Upper lobe of left lung (tissue), 6 donors: ENCODE measurements at regions not wholly inside any gene's neighbourhood (a gene's known extent, or its start where the extent isn't known, plus 50 kb on each side); places are given as distances from the start of the nearest gene placed in this dataset.

Experiments
- ATAC-seq, 2 donors: fragments of 200-7000 bp; cut with Tn5 transposase; one replicate each; pipeline ENCODE4 v1.9.1; 2022; ENCODE audit warnings: mild to moderate bottlenecking in 2 of 2, moderate library complexity in 2 of 2; ENCODE audit not compliant: low FRiP score in 2 of 2
- DNase-seq, 2 donors: peaks; one replicate each; pipeline ENCODE4 v3.0.0-alpha.2; 2019 to 2020
- H3K27ac ChIP-seq, 4 donors: fragments of 200-600 bp; sonication (generic); one replicate each; pipeline ENCODE4 v1.5.1; 2016 to 2019
- H3K27me3 ChIP-seq, 4 donors: fragments of 200-600 bp; sonication (generic); one replicate each; pipeline ENCODE4 v1.5.1; 2017 to 2019
- H3K36me3 ChIP-seq, 4 donors: fragments of 200-600 bp; sonication (generic); one replicate each; pipeline ENCODE4 v1.5.1; 2016 to 2019
- H3K4me1 ChIP-seq, 4 donors: fragments of 200-600 bp; sonication (generic); one replicate each; pipeline ENCODE4 v1.5.1; 2018 to 2019
- H3K4me3 ChIP-seq, 4 donors: fragments of 200-600 bp; sonication (generic); one replicate each; pipeline ENCODE4 v1.5.1; 2017 to 2019; ENCODE audit warnings: mild to moderate bottlenecking in 2 of 4, moderate library complexity in 1 of 4
- H3K9me3 ChIP-seq, 4 donors: fragments of 200-600 bp; sonication (generic); one replicate each; pipeline ENCODE4 v1.5.1; 2018 to 2019
- CTCF ChIP-seq, 6 experiments: fragments of 450-650 bp in 4 of 6; fragments of 200-600 bp in 2 of 6; sonication (generic) in 2 of 6; IDR thresholded peaks; one replicate each; pipeline ENCODE4 v1.5.1; 2016 to 2019; ENCODE audit warnings: antibody characterized with exemption in 6 of 6
- EP300 ChIP-seq, 4 donors: sonication (generic); formaldehyde crosslinking; IDR thresholded peaks; one replicate each; pipeline ENCODE4 v1.5.1; 2017; ENCODE audit warnings: antibody characterized with exemption in 4 of 4, control low read depth in 2 of 4
- POLR2A ChIP-seq, 4 donors: fragments of 450-650 bp; IDR thresholded peaks; one replicate each; pipeline ENCODE4 v1.5.1; 2016 to 2017; ENCODE audit warnings: antibody characterized with exemption in 4 of 4, mild to moderate bottlenecking in 2 of 4
- POLR2AphosphoS5 ChIP-seq, 2 donors: sonication (generic); formaldehyde crosslinking; IDR thresholded peaks; one replicate each; pipeline ENCODE4 v1.5.1; 2017; ENCODE audit warnings: antibody characterized with exemption in 2 of 2
- WGBS, 2 donors: methylation state at CpG; one replicate each; pipeline ENCODE4 v1.1.5; 2017 to 2018; 5-methylcytosine and 5-hydroxymethylcytosine counted together
- donor health status: DM: no; HTN: no; CAD: no; lungs with moderate emphysema.
- donor health status: DM: no; HTN: yes; CAD: no; lungs with severe emphysema.

DNA sequence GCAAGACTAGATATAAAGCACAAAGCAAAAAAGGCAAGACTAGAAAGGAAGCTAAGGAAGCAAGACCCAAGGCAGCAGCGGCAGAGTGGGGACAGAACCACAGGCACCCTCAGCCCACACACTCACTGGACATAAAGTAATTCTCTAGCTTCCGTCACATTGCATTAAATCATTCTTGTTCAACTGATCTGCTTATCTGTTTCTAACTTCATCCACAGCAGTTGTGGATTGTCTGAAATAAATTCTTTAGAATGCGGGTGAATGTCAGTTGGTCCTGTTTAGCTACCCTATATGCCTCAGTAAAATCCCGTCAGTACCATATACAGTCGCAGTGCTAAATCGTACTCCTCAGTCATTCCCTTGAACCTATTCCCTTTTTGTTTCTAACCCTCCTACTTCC lies 183.2 kb upstream of the SLC39A10 start:
- Histone ChIP-seq H3K27me3 (no peaks in the 10 kb centered on the region), H3K4me3 (no peak overlapping the region), H3K9me3 (no peaks in the 10 kb centered on the region), H3K27ac (no peak overlapping the region), H3K4me1 (no peaks in the 10 kb centered on the region), H3K36me3 (no peaks in the 10 kb centered on the region)
- WGBS, 2 donors: 75 to 88% methylated on average over 6 of the region's 6 CpGs
- no peak for ATAC-seq
- DNase-seq: no peak
- TF ChIP-seq POLR2AphosphoS5 (IDR thresholded peaks at IDR 0.05): no peak
- TF ChIP-seq POLR2A (IDR thresholded peaks at IDR 0.05): no peak
- no peak for TF ChIP-seq CTCF (IDR thresholded peaks at IDR 0.05)
- no peak for TF ChIP-seq EP300 (IDR thresholded peaks at IDR 0.05)

- TF ChIP-seq POLR2AphosphoS5 (IDR thresholded peaks at IDR 0.05) (no peak), EP300 (IDR thresholded peaks at IDR 0.05) (no peak), CTCF (IDR thresholded peaks at IDR 0.05) (no peak), POLR2A (IDR thresholded peaks at IDR 0.05) (no peak)
Measured at GRCh38 chr2:195472501-195473234, 184.4 kb upstream of the SLC39A10 start.

GRCh38 chr2:195471807-195472206 lies 185.2 kb upstream of the SLC39A10 start:
- ATAC-seq (no peak), DNase-seq (no peak)
- H3K4me1 ChIP-seq: no peaks in the 10 kb centered on the region
- WGBS, 2 donors: 80 to 89% methylated on average over 4 of the region's 4 CpGs
- no peak overlapping the region for H3K27ac ChIP-seq
- no peaks in the 10 kb centered on the region for H3K27me3 ChIP-seq
- TF ChIP-seq POLR2AphosphoS5 (IDR thresholded peaks at IDR 0.05) (no peak), EP300 (IDR thresholded peaks at IDR 0.05) (no peak), CTCF (IDR thresholded peaks at IDR 0.05) (no peak), POLR2A (IDR thresholded peaks at IDR 0.05) (no peak)
- no peaks in the 10 kb centered on the region for H3K36me3 ChIP-seq
- no peak overlapping the region for H3K4me3 ChIP-seq
- no peaks in the 10 kb centered on the region for H3K9me3 ChIP-seq

More at GRCh38 chr2:195472501-195473234, 184.4 kb upstream of the SLC39A10 start:
- H3K27ac ChIP-seq: no peak overlapping the region
- WGBS, 2 donors: 63 to 70% methylated on average over 3 of the region's 3 CpGs
- no peaks in the 10 kb centered on the region for H3K9me3 ChIP-seq
- no peaks in the 10 kb centered on the region for H3K36me3 ChIP-seq
- no peak for ATAC-seq
- H3K27me3 ChIP-seq: no peaks in the 10 kb centered on the region
- no peaks in the 10 kb centered on the region for H3K4me1 ChIP-seq
- H3K4me3 ChIP-seq: no peak overlapping the region
- DNase-seq: no peak

DNA sequence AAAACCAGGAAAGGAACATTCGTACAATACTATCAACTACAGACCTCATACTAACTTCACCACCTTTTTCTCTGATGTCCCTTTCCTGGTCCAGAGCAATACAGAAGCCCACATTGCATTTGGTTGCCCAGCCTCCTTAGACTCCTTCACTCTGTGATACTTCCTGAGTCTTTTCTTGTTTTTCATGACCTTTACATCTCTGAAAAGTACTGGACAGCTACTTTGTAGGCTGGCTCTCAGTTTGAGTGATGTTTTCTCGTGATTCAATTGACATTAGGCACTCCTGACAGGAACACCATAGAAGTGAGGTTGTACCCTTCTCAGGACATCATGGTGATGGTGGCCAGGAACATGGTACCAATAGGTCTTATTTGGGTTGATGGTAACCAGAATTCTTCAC lies 185.9 kb upstream of the SLC39A10 start:
- WGBS, 2 donors: 65 to 66% methylated on average over 2 of the region's 2 CpGs
- no peaks in the 10 kb centered on the region for H3K9me3 ChIP-seq
- TF ChIP-seq CTCF (IDR thresholded peaks at IDR 0.05) (no peak), EP300 (IDR thresholded peaks at IDR 0.05) (no peak), POLR2A (IDR thresholded peaks at IDR 0.05) (no peak), POLR2AphosphoS5 (IDR thresholded peaks at IDR 0.05) (no peak)

DNA sequence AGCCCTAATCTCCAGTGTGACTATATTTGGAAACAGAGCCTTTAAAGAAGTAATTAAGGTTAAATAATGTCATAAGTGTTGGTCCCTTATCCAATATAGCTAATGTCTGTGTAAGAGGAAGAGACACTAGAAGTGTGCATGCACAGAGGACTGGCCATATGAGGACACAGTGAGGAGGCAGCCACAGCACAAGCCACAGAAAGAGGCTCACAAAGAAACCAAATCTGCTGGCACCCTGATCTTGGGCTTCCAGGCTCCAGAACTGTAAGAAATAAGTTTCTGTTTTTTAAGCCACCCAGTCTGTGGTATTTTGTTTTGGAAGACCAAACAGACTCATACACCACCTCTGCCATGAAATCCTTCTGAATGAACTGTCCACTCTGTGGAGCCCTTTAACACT lies 186.4 kb upstream of the SLC39A10 start:
- TF ChIP-seq CTCF (IDR thresholded peaks at IDR 0.05) (no peak), EP300 (IDR thresholded peaks at IDR 0.05) (no peak), POLR2A (IDR thresholded peaks at IDR 0.05) (no peak), POLR2AphosphoS5 (IDR thresholded peaks at IDR 0.05) (no peak)
- DNase-seq (no peak), ATAC-seq (no peak)
- Histone ChIP-seq H3K4me1 (no peaks in the 10 kb centered on the region), H3K9me3 (no peaks in the 10 kb centered on the region), H3K4me3 (no peak overlapping the region), H3K36me3 (no peaks in the 10 kb centered on the region), H3K27me3 (no peaks in the 10 kb centered on the region), H3K27ac (no peak overlapping the region)

More for the DNA sequence above, 185.9 kb upstream of the SLC39A10 start:
- no peaks in the 10 kb centered on the region for H3K36me3 ChIP-seq
- H3K4me1 ChIP-seq: no peaks in the 10 kb centered on the region
- no peak overlapping the region for H3K4me3 ChIP-seq
- H3K27me3 ChIP-seq: no peaks in the 10 kb centered on the region
- H3K27ac ChIP-seq: no peak overlapping the region
- DNase-seq (no peak), ATAC-seq (no peak)
